B cell (primary cell): ENCODE measurements at regions not wholly inside any gene's neighbourhood (a gene's known extent, or its start where the extent isn't known, plus 50 kb on each side); places are given as distances from the start of the nearest gene placed in this dataset.

Experiments used
- EZH2 ChIP-seq: IDR thresholded peaks from 2 replicates; pipeline ENCODE4 v1.6.1; 2012; ENCODE audit warnings: borderline replicate concordance, low read depth, mild to moderate bottlenecking, moderate library complexity, low read length; ENCODE audit not compliant: insufficient read depth, poor library complexity, severe bottlenecking
- TF ChIP-seq, protein P1 (sequence below): fragments of 200-600 bp; IDR thresholded peaks from one replicate; pipeline ENCODE4 v1.8.0; 2022; ENCODE audit warnings: antibody characterized with exemption, mild to moderate bottlenecking

DNA sequence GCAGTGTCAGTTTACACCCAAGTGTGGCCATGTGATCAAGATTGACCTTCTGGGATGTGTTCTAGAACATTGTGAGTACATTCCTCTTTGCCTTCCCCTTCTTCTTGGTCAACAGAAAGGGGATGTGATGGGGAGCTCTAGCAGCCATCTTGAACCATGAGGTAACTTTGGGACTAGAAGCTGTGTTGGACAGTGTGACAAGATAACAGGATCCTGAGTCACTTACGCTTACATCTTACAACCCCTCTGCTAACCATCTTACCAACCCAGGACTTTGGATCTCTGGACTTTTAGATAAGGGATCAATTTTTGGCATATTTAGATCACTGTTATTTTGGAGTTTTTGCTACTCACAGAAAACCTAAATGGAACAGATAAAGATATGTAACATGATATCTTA, 625.6 kb downstream of the BCOR start:
- TF ChIP-seq, protein P1, sequence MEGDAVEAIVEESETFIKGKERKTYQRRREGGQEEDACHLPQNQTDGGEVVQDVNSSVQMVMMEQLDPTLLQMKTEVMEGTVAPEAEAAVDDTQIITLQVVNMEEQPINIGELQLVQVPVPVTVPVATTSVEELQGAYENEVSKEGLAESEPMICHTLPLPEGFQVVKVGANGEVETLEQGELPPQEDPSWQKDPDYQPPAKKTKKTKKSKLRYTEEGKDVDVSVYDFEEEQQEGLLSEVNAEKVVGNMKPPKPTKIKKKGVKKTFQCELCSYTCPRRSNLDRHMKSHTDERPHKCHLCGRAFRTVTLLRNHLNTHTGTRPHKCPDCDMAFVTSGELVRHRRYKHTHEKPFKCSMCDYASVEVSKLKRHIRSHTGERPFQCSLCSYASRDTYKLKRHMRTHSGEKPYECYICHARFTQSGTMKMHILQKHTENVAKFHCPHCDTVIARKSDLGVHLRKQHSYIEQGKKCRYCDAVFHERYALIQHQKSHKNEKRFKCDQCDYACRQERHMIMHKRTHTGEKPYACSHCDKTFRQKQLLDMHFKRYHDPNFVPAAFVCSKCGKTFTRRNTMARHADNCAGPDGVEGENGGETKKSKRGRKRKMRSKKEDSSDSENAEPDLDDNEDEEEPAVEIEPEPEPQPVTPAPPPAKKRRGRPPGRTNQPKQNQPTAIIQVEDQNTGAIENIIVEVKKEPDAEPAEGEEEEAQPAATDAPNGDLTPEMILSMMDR: no peak
- TF ChIP-seq EZH2: no peak
